ENCODE measurements at regions not wholly inside any gene's neighbourhood (a gene's known extent, or its start where the extent isn't known, plus 50 kb on each side); places are given as distances from the start of the nearest gene placed in this dataset.

DNA sequence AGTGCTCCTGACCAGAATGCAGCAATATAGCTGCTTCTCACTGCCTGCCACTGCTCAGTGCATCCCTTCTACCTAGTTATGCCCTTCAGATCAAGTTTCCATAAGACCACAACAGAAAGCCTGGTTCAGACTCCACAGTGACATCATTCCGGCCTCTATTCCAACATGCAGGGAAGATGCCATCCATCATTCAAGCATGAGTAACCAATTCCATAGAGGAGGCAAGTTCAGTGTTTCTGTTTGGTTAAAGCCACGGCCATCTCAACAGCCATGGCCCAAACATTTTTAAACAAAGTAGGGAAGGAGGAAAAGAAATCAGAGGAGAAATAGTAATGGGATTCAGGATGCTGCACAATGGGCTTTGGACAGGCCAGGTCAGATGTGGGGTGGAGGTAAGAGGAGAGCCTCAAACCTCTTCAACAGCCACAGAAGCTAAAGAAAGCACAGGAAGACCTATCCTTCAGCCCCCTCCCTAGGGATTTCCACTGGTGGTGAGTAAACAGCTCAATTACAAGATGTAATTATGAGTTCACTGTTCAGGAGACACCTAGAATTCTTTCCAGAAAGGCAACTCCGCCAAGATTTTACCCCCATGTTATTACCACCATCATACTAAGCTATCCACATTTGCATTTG, 484.9 kb downstream of the SETD4 start:
- Histone ChIP-seq H3K27me3 (no peaks in the 10 kb centered on the region), H3K4me3 (no peak overlapping the region), H3K36me3 (no peaks in the 10 kb centered on the region), H3K9me3 (no peaks in the 10 kb centered on the region), H3K4me1 (no peaks in the 10 kb centered on the region), H3K27ac (no peak overlapping the region)
- DNase-seq (no peak), ATAC-seq (no peak)
- TF ChIP-seq, protein P1, sequence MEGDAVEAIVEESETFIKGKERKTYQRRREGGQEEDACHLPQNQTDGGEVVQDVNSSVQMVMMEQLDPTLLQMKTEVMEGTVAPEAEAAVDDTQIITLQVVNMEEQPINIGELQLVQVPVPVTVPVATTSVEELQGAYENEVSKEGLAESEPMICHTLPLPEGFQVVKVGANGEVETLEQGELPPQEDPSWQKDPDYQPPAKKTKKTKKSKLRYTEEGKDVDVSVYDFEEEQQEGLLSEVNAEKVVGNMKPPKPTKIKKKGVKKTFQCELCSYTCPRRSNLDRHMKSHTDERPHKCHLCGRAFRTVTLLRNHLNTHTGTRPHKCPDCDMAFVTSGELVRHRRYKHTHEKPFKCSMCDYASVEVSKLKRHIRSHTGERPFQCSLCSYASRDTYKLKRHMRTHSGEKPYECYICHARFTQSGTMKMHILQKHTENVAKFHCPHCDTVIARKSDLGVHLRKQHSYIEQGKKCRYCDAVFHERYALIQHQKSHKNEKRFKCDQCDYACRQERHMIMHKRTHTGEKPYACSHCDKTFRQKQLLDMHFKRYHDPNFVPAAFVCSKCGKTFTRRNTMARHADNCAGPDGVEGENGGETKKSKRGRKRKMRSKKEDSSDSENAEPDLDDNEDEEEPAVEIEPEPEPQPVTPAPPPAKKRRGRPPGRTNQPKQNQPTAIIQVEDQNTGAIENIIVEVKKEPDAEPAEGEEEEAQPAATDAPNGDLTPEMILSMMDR (IDR thresholded peaks at IDR 0.05) = no peak
- intact Hi-C loops (cut with DNase I) = no loop called here

DNA sequence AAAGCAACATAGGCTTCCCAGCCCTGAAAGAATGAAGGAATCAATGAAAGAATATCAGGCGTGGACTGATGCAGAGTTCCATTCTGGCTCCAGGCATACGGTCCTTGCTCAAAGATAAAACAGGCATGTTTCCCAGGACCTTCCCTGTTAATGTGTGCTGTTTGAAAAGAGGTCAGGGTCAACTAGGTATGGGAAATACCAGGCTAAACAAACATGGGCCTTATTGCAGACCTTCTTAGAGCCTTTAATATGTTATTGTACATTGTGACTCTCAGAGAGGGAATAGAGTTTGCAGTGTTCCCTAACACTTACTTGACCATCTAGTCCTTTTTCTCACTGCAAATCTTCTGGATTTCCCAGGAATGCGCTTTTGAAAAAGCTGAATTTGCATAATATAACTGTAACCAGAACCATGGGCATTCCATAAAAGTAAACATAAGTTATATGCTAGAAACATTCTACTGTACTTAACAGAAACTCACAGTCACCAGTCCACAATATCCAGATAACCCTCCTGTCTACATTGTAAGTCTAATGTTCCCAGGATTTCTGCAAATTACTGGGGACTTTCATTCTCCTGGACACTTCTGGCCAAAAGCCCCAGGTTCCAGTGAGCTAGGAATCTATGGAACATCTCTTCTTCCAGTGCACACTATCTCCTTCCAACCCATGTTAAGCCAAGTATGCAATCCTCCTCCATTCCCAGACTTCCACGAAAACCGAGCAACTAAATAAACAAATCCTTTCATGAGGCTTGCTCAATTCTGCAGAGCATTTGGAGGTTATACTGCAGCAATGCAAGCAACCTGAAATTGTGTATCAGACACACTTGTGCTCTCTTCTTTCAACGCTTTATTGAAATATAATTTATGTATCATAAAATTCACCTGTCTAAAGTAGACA, 486.6 kb downstream of the SETD4 start:
- no peaks in the 10 kb centered on the region for H3K4me1 ChIP-seq
- DNase-seq (no peak), ATAC-seq (no peak)
- H3K27ac ChIP-seq = no peak overlapping the region
- intact Hi-C loops (cut with DNase I) = no loop called here
- H3K4me3 ChIP-seq = no peak overlapping the region
- H3K36me3 ChIP-seq = no peaks in the 10 kb centered on the region
- no peaks in the 10 kb centered on the region for H3K27me3 ChIP-seq
- no peaks in the 10 kb centered on the region for H3K9me3 ChIP-seq
- TF ChIP-seq, protein P1 (IDR thresholded peaks at IDR 0.05) = no peak

GRCh38 chr21:35571910-35572309, 488.4 kb downstream of the SETD4 start:
- Histone ChIP-seq H3K4me1 (no peaks in the 10 kb centered on the region), H3K4me3 (no peak overlapping the region), H3K27ac (no peak overlapping the region), H3K36me3 (no peaks in the 10 kb centered on the region), H3K9me3 (no peaks in the 10 kb centered on the region), H3K27me3 (no peaks in the 10 kb centered on the region)
- intact Hi-C loops (cut with DNase I) = no loop called here
- no peak for DNase-seq
- TF ChIP-seq, protein P1 (IDR thresholded peaks at IDR 0.05) = no peak
- no peak for ATAC-seq

- intact Hi-C loops (cut with DNase I) = no loop called here
- TF ChIP-seq, protein P1 (IDR thresholded peaks at IDR 0.05) = no peak
These were observed 491.7 kb downstream of the SETD4 start for GRCh38 chr21:35568643-35569042.

DNA sequence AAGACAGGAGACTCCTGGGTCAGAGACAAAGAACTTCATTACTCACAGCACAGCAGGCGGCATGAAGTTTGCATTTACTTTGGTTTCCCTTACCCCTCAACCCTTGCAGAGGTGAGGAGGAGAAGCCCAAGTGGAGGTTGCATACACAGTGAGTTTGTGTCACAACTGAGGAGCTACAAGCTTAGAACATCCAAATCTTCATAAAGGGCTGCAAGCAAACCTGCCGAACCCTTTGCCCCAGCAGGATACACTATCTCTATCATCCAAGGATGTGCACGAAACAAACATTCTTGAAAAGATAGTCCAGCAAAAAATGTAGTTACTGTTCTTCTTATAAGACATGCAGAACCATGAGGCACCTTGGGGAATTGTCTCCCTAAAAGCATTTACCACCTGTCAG, 493.5 kb downstream of the SETD4 start:
- Histone ChIP-seq H3K36me3 (no peaks in the 10 kb centered on the region), H3K4me3 (no peak overlapping the region), H3K27me3 (peaks cover 5% of the 10 kb centered on the region), H3K9me3 (no peaks in the 10 kb centered on the region), H3K27ac (no peak overlapping the region), H3K4me1 (peaks cover 8% of the 10 kb centered on the region)
- DNase-seq = no peak
- intact Hi-C loops (cut with DNase I) = no loop called here
- TF ChIP-seq, protein P1 (IDR thresholded peaks at IDR 0.05) = no peak
- no peak for ATAC-seq

More at GRCh38 chr21:35568643-35569042, 491.7 kb downstream of the SETD4 start:
- H3K4me1 ChIP-seq = peaks cover 6% of the 10 kb centered on the region
- H3K4me3 ChIP-seq = no peak overlapping the region
- H3K27me3 ChIP-seq = peaks cover 5% of the 10 kb centered on the region
- no peaks in the 10 kb centered on the region for H3K9me3 ChIP-seq
- H3K27ac ChIP-seq = no peak overlapping the region
- ATAC-seq = no peak
- no peaks in the 10 kb centered on the region for H3K36me3 ChIP-seq
- no peak for DNase-seq

Data from upper lobe of right lung (tissue), 1 donor.